DMS153 treated with DMSO at 0.1 percent for 48 hours (cell line): ENCODE measurements at regions not wholly inside any gene's neighbourhood (a gene's known extent, or its start where the extent isn't known, plus 50 kb on each side); places are given as distances from the start of the nearest gene placed in this dataset.
"Not testable (repeated sequence)": the region's sequence is repeated elsewhere in the genome, so short reads cannot be mapped to it uniquely, and the experiment has no call there.

Experiments used
- DNase-seq: peaks from one replicate; lab custom pipeline; 2025; ENCODE audit not compliant: unreplicated experiment; lab: John Stamatoyannopoulos, UW

- no peak for DNase-seq
Observed at GRCh38 chr4:138347561-138347960, 105.4 kb upstream of the SLC7A11 start.

DNA sequence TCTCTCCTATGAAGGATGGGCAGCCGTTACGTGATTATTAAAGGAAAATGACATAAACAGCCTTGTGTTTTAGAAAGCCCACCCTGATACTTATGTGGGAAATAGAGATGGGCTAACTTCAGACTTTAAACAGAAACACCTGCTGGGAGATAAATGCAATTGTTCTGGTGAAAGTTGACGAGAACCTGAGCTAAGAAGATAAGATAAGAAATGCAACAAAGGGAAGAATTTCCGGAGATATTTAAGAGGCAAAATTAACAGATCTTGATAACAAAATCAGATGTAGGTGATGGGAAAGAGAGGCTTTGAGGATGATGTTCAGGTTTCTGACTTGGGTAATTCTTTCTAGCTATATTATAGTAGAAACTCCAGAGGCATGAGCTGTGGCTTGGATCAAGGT, 102.7 kb upstream of the SLC7A11 start:
- no peak for DNase-seq

DNA sequence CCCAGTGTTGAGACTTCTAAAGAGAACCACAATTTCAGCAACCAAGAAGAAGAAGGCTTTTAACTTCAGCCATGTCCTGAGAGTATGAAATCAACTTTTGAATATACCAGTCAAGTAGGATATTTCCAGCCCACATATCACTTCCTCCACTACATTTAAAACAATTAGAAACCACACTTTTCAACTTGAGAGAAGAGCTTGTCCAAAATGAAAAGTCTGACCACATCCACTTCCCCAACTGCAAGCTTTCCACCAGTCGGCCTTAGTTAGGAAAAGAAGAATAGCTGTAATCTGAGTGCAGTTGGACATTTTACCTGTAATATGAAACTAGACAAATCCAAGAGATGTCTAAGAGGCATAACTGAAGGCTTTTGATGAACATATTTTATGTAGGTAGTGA, 101.9 kb upstream of the SLC7A11 start:
- no peak for DNase-seq

DNA sequence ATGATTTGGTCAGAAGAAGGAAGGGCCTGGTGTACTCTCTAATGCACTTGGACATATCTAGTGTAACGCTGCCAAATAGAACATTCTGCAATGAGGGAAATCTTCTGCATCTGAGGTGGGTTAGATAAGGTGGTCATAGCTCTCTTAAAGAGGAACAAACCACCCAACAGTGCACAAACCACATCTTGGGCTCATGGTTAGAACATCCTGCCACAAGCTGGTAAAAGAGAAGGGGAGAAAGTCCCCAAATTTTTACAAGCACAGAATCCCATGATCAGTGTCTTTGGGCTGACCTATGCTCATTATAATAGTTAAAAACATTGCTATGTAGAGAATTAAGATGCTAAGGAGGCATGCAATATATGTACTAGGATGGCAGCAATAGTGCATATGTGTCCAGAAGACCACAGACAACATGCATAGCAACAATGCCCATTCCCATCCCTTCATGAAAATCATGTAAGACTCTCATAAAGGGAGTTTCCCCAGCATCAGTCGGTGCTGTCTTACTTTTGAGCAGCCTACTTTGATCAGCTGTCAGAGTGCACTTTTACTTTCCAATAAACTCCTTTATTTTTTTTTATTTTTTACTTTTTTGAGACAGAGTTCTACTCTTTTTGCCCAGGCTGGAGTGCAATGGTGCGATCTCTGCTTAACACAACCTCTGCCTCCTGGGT, 99.7 kb upstream of the SLC7A11 start:
- no peak for DNase-seq

DNA sequence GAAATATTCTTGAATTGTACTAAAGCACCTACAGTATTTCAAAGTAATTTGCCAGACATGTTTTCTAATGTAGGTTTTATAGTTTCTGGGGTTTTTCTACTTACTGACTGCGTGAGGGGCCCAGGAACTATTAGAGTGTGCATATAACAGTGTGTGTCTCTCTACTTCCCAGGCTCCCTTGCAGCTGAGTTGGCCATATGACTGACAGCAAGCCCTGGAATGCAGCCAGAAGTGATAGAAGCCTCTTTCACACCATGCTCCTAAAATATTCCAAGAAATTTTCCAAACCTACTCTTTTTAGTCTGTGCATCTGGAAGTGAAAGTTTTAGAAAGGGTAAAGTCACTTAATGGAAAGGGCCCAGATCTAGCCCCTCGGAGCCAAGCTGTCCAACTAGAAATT, 96.7 kb upstream of the SLC7A11 start:
- DNase-seq, result no peak

GRCh38 chr4:138338222-138338621, 96.1 kb upstream of the SLC7A11 start:
- not testable (repeated sequence) for DNase-seq

DNA sequence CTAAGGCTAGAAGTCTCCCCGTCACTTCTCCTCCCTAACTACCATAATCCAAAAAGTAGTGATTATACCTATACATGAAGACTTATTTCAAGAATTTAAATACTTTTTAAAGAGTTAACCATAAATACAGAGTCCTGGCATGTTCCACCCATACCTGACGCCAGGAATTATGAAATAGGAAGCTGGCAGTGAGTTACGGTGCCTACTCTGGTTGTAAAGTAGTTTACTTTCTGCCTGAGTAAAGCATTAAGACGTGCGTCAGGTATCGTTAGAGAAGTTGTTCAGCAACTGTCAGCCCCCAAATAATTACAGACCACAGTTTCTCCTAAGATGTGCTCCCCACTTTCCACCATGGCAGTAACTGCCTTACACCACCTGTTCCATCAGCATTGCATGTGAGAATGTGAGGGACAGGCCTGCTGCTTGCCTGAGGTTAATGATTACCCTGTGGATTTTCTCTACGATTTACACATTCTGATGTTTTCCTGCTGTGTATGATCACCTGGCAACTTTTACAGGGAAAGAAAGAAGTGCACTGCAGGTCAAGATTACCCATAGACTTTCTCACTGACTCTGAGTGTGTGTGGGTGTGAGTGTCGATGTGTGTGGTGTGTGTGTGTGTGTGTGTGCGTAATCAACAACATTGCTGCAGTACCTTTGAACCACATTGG, 92.3 kb upstream of the SLC7A11 start:
- no peak for DNase-seq

- DNase-seq, result not testable (repeated sequence)
Observed at GRCh38 chr4:138332415-138332814, 90.3 kb upstream of the SLC7A11 start.

DNA sequence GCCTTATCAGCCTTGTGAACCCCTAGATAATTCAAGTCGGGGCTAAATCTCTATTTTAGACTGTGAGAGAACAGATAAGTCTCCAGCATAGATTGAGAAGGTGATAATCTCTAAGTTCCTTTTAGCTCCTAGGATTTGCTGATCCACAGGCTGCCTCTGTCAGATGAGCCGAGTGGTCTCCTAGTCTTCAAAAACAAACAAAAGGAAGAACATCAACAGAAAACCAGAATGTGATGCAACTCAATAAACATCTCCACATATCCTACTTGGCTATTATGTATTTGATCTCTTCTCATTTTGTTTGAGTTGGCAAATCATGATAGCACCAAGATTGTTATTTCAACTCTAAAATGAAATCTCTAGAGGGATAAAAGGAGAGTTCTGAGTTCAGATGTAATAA, 88.4 kb upstream of the SLC7A11 start:
- no peak for DNase-seq

DNA sequence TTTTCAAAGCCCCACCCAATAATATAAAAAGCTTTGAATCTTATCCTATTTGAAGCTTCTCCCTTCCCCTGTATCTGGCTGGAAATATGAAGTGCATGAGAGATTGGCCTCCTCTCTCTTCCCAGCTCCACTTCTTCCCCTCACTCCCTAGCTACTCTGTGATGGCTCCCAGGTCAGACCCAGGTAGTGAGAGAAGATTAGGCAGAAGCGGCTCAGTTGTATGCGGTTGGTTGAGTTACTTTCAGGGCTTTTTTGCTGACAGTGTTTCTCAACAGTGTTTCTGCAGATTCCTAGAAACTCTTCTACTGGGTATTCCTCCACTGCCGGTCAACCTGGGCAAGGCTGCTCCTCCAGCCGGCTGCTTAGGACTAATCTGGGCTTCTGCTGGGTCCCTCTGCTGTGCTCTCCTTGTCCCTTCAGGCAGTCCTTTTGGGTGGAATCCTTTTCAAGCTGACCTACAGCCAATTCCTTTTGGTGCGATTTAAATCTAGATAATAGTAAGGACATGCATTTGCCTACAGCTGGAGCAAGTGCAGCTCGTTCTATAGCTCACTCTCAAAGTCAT, 87.4 kb upstream of the SLC7A11 start:
- no peak for DNase-seq

GRCh38 chr4:138327338-138327737, 85.2 kb upstream of the SLC7A11 start:
- DNase-seq, result no peak

DNA sequence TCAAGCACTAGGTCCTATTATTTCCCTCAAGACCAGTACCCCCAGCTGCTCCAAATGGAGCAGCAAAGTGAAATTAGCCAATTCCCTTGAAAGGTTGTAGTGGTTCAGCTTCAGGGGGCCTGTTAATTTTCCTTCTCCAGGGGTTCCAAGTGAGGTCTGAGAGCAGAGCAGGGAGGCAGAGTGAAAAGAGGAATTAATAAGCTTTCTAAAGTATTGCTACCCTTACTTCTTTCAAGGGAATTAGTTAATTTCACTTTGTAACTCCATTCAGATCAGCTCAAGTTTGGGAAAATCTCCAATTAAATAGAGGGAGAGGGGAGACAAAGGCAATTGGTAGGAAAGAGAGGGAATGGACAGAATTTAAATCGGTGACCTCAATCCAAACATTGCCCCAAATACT, 78.7 kb upstream of the SLC7A11 start:
- no peak for DNase-seq

DNA sequence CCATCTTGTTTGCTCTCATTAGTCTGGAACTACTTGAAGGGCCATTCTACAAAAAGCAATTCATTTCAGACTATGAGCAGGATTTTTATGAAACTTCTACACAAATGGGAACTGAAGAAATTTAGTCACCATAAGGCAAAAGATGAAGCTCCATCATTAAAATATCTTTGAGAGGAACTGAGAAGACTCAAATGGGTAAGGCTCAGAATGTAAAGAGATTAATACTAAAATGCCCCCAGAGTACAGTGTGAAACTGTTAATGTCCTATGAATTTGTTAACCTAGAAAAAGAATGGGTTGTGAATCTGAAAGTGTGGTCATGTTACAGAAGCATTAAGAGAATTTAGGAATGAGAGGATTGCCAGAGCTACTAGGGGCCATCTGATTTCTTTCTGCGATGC, 77.9 kb upstream of the SLC7A11 start:
- DNase-seq, result no peak

GRCh38 chr4:138317175-138317748, 75.1 kb upstream of the SLC7A11 start:
- no peak for DNase-seq

DNA sequence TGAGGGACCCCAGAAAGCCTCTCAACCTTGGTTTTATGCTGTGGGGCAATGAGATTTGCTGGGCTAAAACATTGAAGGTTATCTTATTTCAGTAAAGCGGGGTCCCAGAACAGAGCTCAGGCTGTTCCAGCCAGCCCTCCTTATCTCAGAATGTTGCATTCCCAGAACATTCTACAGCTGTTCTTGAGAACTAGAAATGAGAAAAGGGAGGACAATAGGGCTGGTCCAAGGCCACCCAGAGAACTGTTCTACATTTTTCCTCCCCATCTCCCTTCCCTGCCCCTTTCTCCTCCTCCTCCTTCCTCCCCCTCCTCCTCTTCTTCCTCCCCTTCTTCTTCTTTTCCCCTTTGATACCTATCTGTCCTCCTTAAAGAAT, 70.4 kb upstream of the SLC7A11 start:
- DNase-seq, result no peak

DNA sequence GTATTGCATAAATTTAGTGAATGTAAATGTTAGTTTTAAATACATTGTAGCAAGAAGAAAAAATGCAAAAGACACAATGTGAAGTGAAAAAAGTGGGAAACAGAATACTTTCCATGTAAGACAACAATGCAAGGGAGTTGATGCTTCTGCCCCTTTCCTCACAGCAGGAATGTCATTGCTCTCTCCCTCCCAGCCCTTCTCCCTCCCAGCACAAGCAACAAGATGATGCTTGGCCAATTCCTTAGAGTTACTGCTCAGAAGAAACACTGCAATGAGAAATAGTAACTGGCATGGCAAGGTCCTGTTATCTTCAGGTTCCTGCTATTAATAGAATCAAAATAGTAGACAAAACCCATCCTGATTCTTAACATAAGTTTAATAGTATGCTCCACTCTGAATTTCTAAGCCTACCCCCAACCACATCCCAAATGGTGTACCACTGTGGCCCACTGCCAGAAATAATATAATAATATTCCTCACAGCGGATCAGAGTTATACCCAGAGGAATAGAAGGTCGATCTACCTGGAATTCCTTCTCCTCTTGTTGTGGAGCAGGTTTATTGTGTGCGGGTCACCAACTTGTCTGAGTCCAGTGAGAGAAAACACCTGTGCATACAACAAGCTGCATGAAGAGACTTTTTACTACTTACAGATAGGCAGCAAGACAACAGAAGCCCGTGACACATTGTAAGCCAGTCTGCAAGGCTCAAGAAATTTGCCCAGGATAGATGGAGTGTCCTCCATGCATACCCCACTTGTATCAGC, 69.8 kb upstream of the SLC7A11 start:
- DNase-seq, result no peak

DNA sequence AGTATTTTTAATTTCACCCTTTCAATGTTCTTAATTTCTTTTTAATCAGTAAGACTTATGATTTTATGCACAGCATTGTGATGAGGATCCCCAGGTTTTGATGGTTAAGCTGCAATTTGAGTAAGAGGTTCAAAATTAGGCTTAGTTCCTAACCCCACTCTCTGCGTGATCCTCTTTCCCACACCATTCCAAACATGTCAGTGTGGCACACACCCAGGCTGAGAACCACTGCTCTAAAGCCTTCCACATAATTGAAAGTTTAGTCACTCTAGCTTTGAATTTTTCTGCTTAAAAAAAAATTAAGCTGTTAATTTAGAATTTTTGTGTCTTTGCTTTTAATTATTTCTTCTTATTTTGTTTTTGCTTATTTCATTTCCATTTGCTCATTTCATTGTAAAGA, 68.8 kb upstream of the SLC7A11 start:
- DNase-seq, result no peak

DNA sequence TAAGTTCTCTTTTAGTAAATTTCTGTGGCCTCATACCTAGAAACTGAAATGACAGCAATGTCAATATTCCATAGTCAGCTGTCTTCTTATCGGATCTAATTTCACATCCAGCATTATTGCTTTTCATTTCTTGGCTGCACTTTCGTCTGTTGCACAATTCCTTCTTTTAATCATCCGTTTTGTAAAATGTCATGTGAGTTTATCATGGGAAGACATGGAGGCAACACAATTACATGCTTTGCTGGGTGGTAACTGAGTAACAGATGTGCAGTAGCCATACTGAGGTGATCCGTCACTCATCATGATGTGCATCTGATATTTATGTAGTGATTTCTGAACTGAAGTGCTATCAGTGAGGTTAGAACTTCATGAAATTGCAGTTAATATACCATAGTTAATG, 68.3 kb upstream of the SLC7A11 start:
- DNase-seq, result no peak

DNA sequence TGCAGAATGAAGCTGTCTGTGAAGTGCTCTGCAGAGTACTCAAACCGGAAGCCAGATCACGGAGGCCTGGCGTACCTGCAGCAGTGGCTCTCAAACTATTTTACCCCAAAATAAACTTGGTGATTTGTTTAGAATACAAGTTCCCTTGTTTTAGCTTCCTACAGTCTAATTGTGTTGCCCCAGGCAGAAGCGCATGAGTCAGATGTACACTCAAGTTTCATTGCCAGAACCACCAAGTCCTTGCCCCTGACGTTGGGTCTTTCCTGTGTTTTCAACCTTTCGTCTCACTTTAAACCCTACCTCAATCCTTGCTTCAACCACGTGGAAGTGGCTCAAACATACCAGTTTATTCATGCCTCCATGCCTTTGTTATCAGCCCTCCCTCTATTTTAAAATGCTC, 66.2 kb upstream of the SLC7A11 start:
- no peak for DNase-seq

DNA sequence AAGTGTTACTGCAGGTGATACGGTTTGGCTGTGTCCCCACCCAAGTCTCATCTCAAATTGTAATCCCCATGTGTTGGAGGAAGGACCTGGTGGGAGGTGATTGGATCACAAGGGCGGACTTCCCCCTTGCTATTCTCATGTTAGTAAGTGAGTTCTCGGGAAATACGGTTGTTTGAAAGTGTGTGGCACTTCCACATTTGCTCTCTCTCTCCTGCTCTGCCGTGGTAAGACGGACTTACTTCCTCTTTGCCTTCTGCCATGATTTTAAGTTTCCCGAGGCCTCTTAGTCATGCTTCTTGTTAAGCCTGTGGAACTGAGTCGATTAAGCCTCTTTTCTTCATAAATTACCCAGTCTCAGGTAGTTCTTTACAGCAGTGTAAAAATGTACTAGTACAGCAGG, 65.2 kb upstream of the SLC7A11 start:
- no peak for DNase-seq

GRCh38 chr4:138305050-138305449, 62.9 kb upstream of the SLC7A11 start:
- no peak for DNase-seq

DNA sequence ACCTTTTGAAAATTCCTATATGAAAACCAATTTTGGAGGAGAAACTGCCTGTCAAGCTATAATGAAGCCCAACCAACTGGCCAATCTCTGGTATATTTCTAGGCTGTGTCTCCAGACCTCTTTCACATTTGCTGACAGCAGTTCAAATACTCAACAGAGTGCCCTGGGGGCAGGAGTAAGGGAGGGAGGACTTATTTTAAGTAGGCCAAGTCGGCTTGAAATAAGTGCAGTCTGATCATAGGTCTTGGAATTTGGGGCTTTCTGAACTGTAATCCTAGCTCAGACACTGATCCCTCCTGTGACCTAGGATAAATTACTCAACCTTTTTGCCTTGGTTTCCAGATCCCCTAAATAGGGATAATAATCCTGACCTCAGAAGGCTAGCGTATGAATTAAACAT, 59.4 kb upstream of the SLC7A11 start:
- DNase-seq, result no peak
